Endothelial cell of umbilical vein (primary cell): ENCODE measurements at regions not wholly inside any gene's neighbourhood (a gene's known extent, or its start where the extent isn't known, plus 50 kb on each side); places are given as distances from the start of the nearest gene placed in this dataset.

Experiments
- BruUV-seq: library from RNA; stranded (reverse); fragments of 400-500 nt; replicated peaks from 2 replicates; lab custom pipeline; 2021; lab: Mats Ljungman, UMichigan
- CTCF ChIA-PET: fragments of 300-600, 350-600 bp; sonication (Branson Sonifier 250); formaldehyde crosslinking; loops from one replicate; lab custom pipeline; 2021; ENCODE audit warnings: antibody characterized with exemption, inconsistent platforms; lab: Charles Lee
- POLR2A ChIA-PET: fragments of 300-600, 350-600 bp; sonication (Branson Sonifier 250); formaldehyde crosslinking; loops from one replicate; lab custom pipeline; 2021; ENCODE audit warnings: antibody characterized with exemption, inconsistent platforms; lab: Charles Lee
- DNase-seq: peaks from one replicate; pipeline ENCODE4 v3.0.0-alpha.2; 2011; ENCODE audit warnings: low read depth, low spot score
- FAIRE-seq: peaks from 2 replicates; lab custom pipeline; 2011; peaks lifted over from hg19 to GRCh38; lab: Jason Lieb, UNC
- H2AFZ ChIP-seq: 2 replicates; pipeline ENCODE4 v1.6.0; 2012; ENCODE audit warnings: low read depth, low read length, control low read depth, inconsistent platforms
- H3K27ac ChIP-seq: 2 replicates; pipeline ENCODE4 v1.5.1; 2011; ENCODE audit warnings: low read depth, mild to moderate bottlenecking, control low read depth, low read length, moderate library complexity; ENCODE audit not compliant: insufficient read depth
- H3K27me3 ChIP-seq, 2 experiments: 2 replicates each; pipeline versions ENCODE4 v1.6.0 to v1.6.1; 2011; ENCODE audit warnings: low read length in 2 of 2, mixed read lengths in 1 of 2; ENCODE audit not compliant: control insufficient read depth in 2 of 2, insufficient read depth in 2 of 2
- H3K36me3 ChIP-seq, 2 experiments: 2 replicates in 1 of 2; 3 replicates in 1 of 2; pipeline ENCODE4 v1.5.1; 2011; ENCODE audit warnings: low read length in 2 of 2, mild to moderate bottlenecking in 1 of 2, moderate library complexity in 1 of 2; ENCODE audit not compliant: control insufficient read depth in 2 of 2, insufficient read depth in 2 of 2; ENCODE audit errors: extremely low read depth in 1 of 2
- H3K4me1 ChIP-seq: 3 replicates; pipeline ENCODE4 v1.5.1; 2011; ENCODE audit warnings: mild to moderate bottlenecking, low read length; ENCODE audit not compliant: control insufficient read depth, insufficient read depth; ENCODE audit errors: extremely low read depth
- H3K4me2 ChIP-seq: 2 replicates; pipeline ENCODE4 v1.6.1; 2011; ENCODE audit warnings: low read length, control low read depth, mixed read lengths; ENCODE audit not compliant: insufficient read depth
- H3K4me3 ChIP-seq, 3 experiments: fragments of 200-600 bp in 1 of 3; sonication (generic), shearing (Covaris generic) in 1 of 3; replicated peaks in 1 of 3; 2 replicates each; pipeline ENCODE4 v1.5.1; 2011 to 2016; ENCODE audit warnings: control low read depth in 3 of 3, low read length in 3 of 3, mild to moderate bottlenecking in 2 of 3, inconsistent platforms in 1 of 3, low read depth in 1 of 3, moderate library complexity in 1 of 3; ENCODE audit not compliant: insufficient read depth in 1 of 3
- H3K79me2 ChIP-seq: 2 replicates; pipeline ENCODE4 v1.6.0; 2012; ENCODE audit warnings: low read length, inconsistent platforms; ENCODE audit not compliant: control insufficient read depth, insufficient read depth
- H3K9ac ChIP-seq: replicated peaks from 2 replicates; pipeline ENCODE3; 2011; ENCODE audit warnings: low read length, control low read depth; ENCODE audit not compliant: insufficient read depth; ENCODE audit errors: extremely low read depth
- H3K9me1 ChIP-seq: replicated peaks from 3 replicates; pipeline ENCODE4 v1.6.0; 2011; ENCODE audit warnings: mild to moderate bottlenecking, low read length; ENCODE audit not compliant: control insufficient read depth, insufficient read depth; ENCODE audit errors: extremely low read depth
- H3K9me3 ChIP-seq: replicated peaks from 2 replicates; pipeline ENCODE4 v1.5.1; 2012; ENCODE audit warnings: low read length, inconsistent platforms; ENCODE audit not compliant: control insufficient read depth, insufficient read depth
- H4K20me1 ChIP-seq: replicated peaks from 2 replicates; pipeline ENCODE3; 2011; ENCODE audit warnings: mild to moderate bottlenecking, low read length; ENCODE audit not compliant: control insufficient read depth, insufficient read depth; ENCODE audit errors: extremely low read depth
- CTCF ChIP-seq, 2 donors: IDR thresholded peaks; 1 replicate in 1 of 2; 2 replicates in 1 of 2; pipeline ENCODE4 v1.5.1; 2011; ENCODE audit warnings: low read length in 2 of 2, mild to moderate bottlenecking in 2 of 2, moderate library complexity in 2 of 2, control low read depth in 1 of 2, inconsistent platforms in 1 of 2, low read depth in 1 of 2; ENCODE audit not compliant: insufficient read depth in 1 of 2; ENCODE audit errors: extremely low read depth in 1 of 2
- EZH2 ChIP-seq: IDR thresholded peaks from 2 replicates; pipeline ENCODE4 v1.6.1; 2012; ENCODE audit warnings: borderline replicate concordance, low read depth, mild to moderate bottlenecking, moderate library complexity, low read length, inconsistent platforms; ENCODE audit not compliant: severe bottlenecking
- FOS ChIP-seq: IDR thresholded peaks from 2 replicates; pipeline ENCODE4 v1.6.1; 2011; ENCODE audit warnings: mild to moderate bottlenecking, low read length, moderate library complexity, borderline replicate concordance; ENCODE audit not compliant: insufficient read depth
- GATA2 ChIP-seq: IDR thresholded peaks from 2 replicates; pipeline ENCODE4 v1.7.0; 2011; ENCODE audit warnings: low read depth, mild to moderate bottlenecking, moderate library complexity, mixed read lengths, low read length; ENCODE audit not compliant: insufficient read length, insufficient read depth
- JUN ChIP-seq: IDR thresholded peaks from 2 replicates; pipeline ENCODE4 v1.6.1; 2011; ENCODE audit warnings: borderline replicate concordance, low read depth; ENCODE audit not compliant: insufficient read length, insufficient read depth
- MYC ChIP-seq: IDR thresholded peaks from one replicate; pipeline ENCODE4 v1.6.1; 2011; ENCODE audit warnings: mild to moderate bottlenecking, low read depth, low read length
- POLR2A ChIP-seq: IDR thresholded peaks from 2 replicates; pipeline ENCODE4 v1.6.1; 2012; ENCODE audit warnings: low read depth, mild to moderate bottlenecking, control low read depth, low read length
- POLR2AphosphoS5 ChIP-seq: IDR thresholded peaks from 2 replicates; pipeline ENCODE4 v1.6.1; 2012; ENCODE audit warnings: low read depth, mild to moderate bottlenecking, control low read depth, low read length, moderate library complexity; ENCODE audit not compliant: insufficient read depth
- dilution Hi-C: fragments of 300-500 bp; cut with MboI; formaldehyde crosslinking; loops from one replicate; pipeline ENCODE4 v1.15.0; 2019; ENCODE audit warnings: low sequenced_read_pairs; ENCODE audit not compliant: extremely low pct_ligation_motif_present
- intact Hi-C: fragments of 100-400 bp; cut with micrococcal nuclease; formaldehyde crosslinking; loops from one replicate; pipeline ENCODE4 v1.10.0; 2022
- TF ChIP-seq, protein P1 (sequence below): IDR thresholded peaks from 2 replicates; pipeline ENCODE4 v1.6.1; 2011; ENCODE audit not compliant: insufficient read depth, insufficient read length

GRCh38 chr1:209107535-209107934, 476.0 kb upstream of the CAMK1G start:
- Histone ChIP-seq H3K27ac (no peak overlapping the region), H2AFZ (no peak overlapping the region), H3K4me2 (no peak overlapping the region), H3K4me3 (no peak overlapping the region), H3K4me1 (no peaks in the 10 kb centered on the region), H3K79me2 (no peaks in the 10 kb centered on the region), H3K9me1 (no peaks in the 10 kb centered on the region), H3K36me3 (no peaks in the 10 kb centered on the region), H3K9me3 (no peaks in the 10 kb centered on the region), H3K27me3 (peaks cover 0 to 1% of the 10 kb centered on the region in 2 experiments), H3K9ac (no peak overlapping the region), H4K20me1 (no peaks in the 10 kb centered on the region)
- FAIRE-seq (no peak), DNase-seq (no peak)
- intact Hi-C loops: no loop called here
- CTCF ChIA-PET: no interaction called here
- POLR2A ChIA-PET: no interaction called here
- dilution Hi-C loops: no loop called here
- BruUV-seq: no TSS peak
- TF ChIP-seq JUN (no peak), POLR2AphosphoS5 (no peak), MYC (no peak)
- TF ChIP-seq, protein P1, sequence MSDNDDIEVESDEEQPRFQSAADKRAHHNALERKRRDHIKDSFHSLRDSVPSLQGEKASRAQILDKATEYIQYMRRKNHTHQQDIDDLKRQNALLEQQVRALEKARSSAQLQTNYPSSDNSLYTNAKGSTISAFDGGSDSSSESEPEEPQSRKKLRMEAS: no peak

DNA sequence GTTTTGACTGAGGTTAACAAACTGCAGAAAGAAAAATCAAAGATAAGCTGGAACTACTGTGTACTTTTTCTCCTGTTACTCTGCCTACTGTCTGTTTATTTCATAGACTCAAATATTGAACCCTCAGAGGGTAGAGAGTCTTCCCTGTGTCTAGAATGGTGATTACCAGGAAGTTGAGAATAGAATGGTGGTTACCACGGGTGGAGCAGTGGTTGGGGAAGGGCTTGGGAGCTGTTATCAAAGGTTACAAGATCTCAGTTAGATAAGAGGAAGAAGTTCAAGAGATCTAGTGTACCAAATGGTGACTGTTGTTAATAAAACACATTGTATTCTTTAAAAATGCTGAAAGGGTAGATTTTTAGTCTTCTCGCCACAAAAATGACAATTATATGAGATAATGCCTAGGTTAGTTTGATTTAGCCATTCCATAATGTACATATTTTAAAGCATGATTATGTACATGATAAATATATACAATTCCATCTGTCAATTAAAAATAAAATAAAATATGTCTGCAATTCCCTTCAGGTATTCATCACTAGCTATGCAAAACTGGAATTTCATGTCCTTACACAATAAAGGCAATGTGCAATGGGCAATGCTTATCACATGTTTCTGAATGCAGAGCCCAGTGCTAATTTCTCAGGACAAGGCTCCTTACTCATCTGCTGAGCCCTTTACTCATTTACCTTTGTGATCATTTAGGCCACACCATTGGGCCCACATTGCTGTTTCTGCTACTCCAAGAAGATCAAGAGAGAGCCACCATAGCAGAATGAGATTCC, 474.3 kb upstream of the CAMK1G start:
- dilution Hi-C loops: no loop called here
- POLR2A ChIA-PET: no interaction called here
- Histone ChIP-seq H4K20me1 (no peaks in the 10 kb centered on the region), H2AFZ (no peak overlapping the region), H3K36me3 (no peaks in the 10 kb centered on the region), H3K4me3 (no peak overlapping the region), H3K9me3 (no peaks in the 10 kb centered on the region), H3K9me1 (no peaks in the 10 kb centered on the region), H3K27ac (no peak overlapping the region), H3K27me3 (no peaks in the 10 kb centered on the region), H3K9ac (no peak overlapping the region), H3K4me1 (no peaks in the 10 kb centered on the region), H3K4me2 (no peak overlapping the region), H3K79me2 (no peaks in the 10 kb centered on the region)
- no peak for TF ChIP-seq EZH2
- TF ChIP-seq FOS: no peak
- no peak for TF ChIP-seq JUN
- TF ChIP-seq, protein P1: no peak
- no peak for TF ChIP-seq POLR2AphosphoS5
- no peak for TF ChIP-seq GATA2
- no peak for TF ChIP-seq CTCF (IDR thresholded peaks at IDR 0.05; ENCODE audit: extremely low read depth in 1 of 2, insufficient read depth in 1 of 2, low read depth in 1 of 2, low read length in 2 of 2)
- TF ChIP-seq POLR2A: no peak
- TF ChIP-seq MYC: no peak
- BruUV-seq: no TSS peak
- CTCF ChIA-PET: interaction anchor here (1.1 kb wide), 1 partner anchor 16 kb away, joined by 3 read pairs; no protein-coding TSS in a partner anchor
- no peak for DNase-seq
- FAIRE-seq: no peak
- intact Hi-C loops: no loop called here
